Stimulated activated naive B cell treated with anti-CD40 and anti-IgM and Interleukin-4, amounts not matched to agents 10 μg/mL and 1 μg/mL and 100 μg/mL, for 72 hours (primary cell): ENCODE measurements at regions not wholly inside any gene's neighbourhood (a gene's known extent, or its start where the extent isn't known, plus 50 kb on each side); places are given as distances from the start of the nearest gene placed in this dataset.
"Not testable (repeated sequence)": the region's sequence is repeated elsewhere in the genome, so short reads cannot be mapped to it uniquely, and the experiment has no call there.

Experiments used
- ATAC-seq, 2 donors: fragments of 150-1000 bp; cut with Tn5 transposase; replicated peaks; 2 replicates each; pipeline ENCODE4 v1.10.0; 2021; ENCODE audit warnings: moderate library complexity in 1 of 2
- DNase-seq: peaks from one replicate; pipeline ENCODE4 v3.0.0; 2021
- H3K27ac Mint-ChIP-seq: one replicate; pipeline ENCODE4 v1.8.0; 2022; ENCODE audit warnings: mild to moderate bottlenecking, mixed read lengths
- H3K27me3 Mint-ChIP-seq, 2 donors: one replicate each; pipeline ENCODE4 v1.8.0; 2022; ENCODE audit warnings: mixed read lengths in 2 of 2
- H3K36me3 Mint-ChIP-seq, 2 donors: one replicate each; pipeline ENCODE4 v1.8.0; 2022; ENCODE audit warnings: mixed read lengths in 2 of 2, mild to moderate bottlenecking in 1 of 2
- H3K4me1 Mint-ChIP-seq, 2 donors: one replicate each; pipeline ENCODE4 v1.8.0; 2022; ENCODE audit warnings: mixed read lengths in 2 of 2, mild to moderate bottlenecking in 1 of 2
- H3K4me3 Mint-ChIP-seq, 2 donors: one replicate each; pipeline ENCODE4 v1.8.0; 2022; ENCODE audit warnings: mild to moderate bottlenecking in 2 of 2, mixed read lengths in 2 of 2, moderate library complexity in 1 of 2
- H3K9me3 Mint-ChIP-seq, 2 donors: one replicate each; pipeline ENCODE4 v1.8.0; 2022; ENCODE audit warnings: mixed read lengths in 2 of 2, mild to moderate bottlenecking in 1 of 2

- Mint-ChIP-seq H3K27me3 (peaks cover 4 to 11% of the 10 kb centered on the region in 2 donors), H3K9me3 (no peaks in the 10 kb centered on the region), H3K36me3 (no peaks in the 10 kb centered on the region), H3K27ac (no peak overlapping the region), H3K4me1 (no peaks in the 10 kb centered on the region), H3K4me3 (no peak overlapping the region)
- DNase-seq, result no peak
- no peak for ATAC-seq
Measured at GRCh38 chr5:119752921-119753886, 123.8 kb downstream of the FAM170A start.

- not testable (repeated sequence) for H3K4me1 Mint-ChIP-seq, H3K4me3 Mint-ChIP-seq, H3K36me3 Mint-ChIP-seq, ATAC-seq, H3K9me3 Mint-ChIP-seq, DNase-seq, H3K27ac Mint-ChIP-seq
- H3K27me3 Mint-ChIP-seq, result peaks cover 4 to 11% of the 10 kb centered on the region in 2 donors
Measured at GRCh38 chr5:119754825-119755224, 125.5 kb downstream of the FAM170A start.

DNA sequence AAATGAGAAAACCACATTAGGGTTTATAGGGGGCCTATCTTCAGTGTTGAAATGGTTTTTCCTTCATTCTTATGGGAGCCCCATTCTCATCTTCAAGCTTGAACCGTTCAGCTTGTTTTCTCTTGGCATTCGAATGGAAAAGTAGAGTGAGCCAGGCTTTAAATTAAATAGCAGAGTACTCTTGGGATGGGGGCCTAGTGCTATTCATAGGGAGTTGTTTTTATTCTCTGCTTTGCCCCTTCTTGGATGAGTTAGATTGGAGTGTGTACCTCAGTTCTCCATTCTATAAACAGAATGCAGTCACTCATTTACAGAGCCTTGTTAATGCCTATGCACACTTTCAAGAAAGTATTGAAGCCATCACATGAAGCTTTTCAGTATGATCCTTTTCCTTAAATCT lies 127.9 kb downstream of the FAM170A start:
- no peak for ATAC-seq
- Mint-ChIP-seq H3K4me1 (no peaks in the 10 kb centered on the region), H3K9me3 (no peaks in the 10 kb centered on the region), H3K27me3 (peaks cover 4 to 15% of the 10 kb centered on the region in 2 donors), H3K36me3 (no peaks in the 10 kb centered on the region), H3K27ac (no peak overlapping the region), H3K4me3 (no peak overlapping the region)
- DNase-seq, result no peak

GRCh38 chr5:119769695-119770693 lies 140.6 kb downstream of the FAM170A start:
- not testable (repeated sequence) for H3K4me3 Mint-ChIP-seq, H3K4me1 Mint-ChIP-seq, ATAC-seq, DNase-seq, H3K36me3 Mint-ChIP-seq, H3K27me3 Mint-ChIP-seq, H3K9me3 Mint-ChIP-seq, H3K27ac Mint-ChIP-seq

- ATAC-seq, H3K36me3 Mint-ChIP-seq, H3K4me1 Mint-ChIP-seq, H3K27me3 Mint-ChIP-seq, DNase-seq, H3K9me3 Mint-ChIP-seq, H3K4me3 Mint-ChIP-seq, H3K27ac Mint-ChIP-seq: not testable (repeated sequence)
Measured at GRCh38 chr5:119780145-119780544, 150.8 kb downstream of the FAM170A start.

DNA sequence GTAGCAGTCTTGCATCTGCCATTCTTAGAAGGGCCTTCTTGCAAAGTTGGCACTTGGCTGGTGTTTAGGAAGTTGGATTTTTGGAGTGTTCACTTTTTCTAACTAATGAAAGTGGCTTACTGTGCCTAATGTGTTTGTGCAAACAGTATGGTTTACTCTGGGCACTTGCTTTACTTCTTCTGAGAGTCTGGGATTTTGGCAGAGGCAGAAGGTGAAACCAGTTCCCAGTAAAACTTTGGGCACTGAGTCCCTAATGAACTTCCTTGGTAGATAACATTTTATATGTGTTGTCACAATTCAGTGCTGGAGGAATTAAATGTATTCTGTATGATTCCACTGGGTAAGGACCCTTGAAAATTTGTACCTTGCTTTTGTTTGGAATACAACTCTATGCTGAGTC lies 155.7 kb downstream of the FAM170A start:
- Mint-ChIP-seq H3K9me3 (no peaks in the 10 kb centered on the region), H3K27me3 (no peaks in the 10 kb centered on the region), H3K36me3 (no peaks in the 10 kb centered on the region), H3K27ac (no peak overlapping the region), H3K4me1 (no peaks in the 10 kb centered on the region), H3K4me3 (no peak overlapping the region)
- ATAC-seq (no peak), DNase-seq (no peak)

- peaks cover 0 to 3% of the 10 kb centered on the region in 2 donors for H3K9me3 Mint-ChIP-seq
- H3K4me1 Mint-ChIP-seq, result no peaks in the 10 kb centered on the region
- ATAC-seq (no peak), DNase-seq (no peak)
- H3K4me3 Mint-ChIP-seq, result no peak overlapping the region
- H3K27ac Mint-ChIP-seq, result no peak overlapping the region
- H3K27me3 Mint-ChIP-seq, result no peaks in the 10 kb centered on the region
- H3K36me3 Mint-ChIP-seq, result no peaks in the 10 kb centered on the region
Measured at GRCh38 chr5:119789406-119790117, 160.2 kb downstream of the FAM170A start.

DNA sequence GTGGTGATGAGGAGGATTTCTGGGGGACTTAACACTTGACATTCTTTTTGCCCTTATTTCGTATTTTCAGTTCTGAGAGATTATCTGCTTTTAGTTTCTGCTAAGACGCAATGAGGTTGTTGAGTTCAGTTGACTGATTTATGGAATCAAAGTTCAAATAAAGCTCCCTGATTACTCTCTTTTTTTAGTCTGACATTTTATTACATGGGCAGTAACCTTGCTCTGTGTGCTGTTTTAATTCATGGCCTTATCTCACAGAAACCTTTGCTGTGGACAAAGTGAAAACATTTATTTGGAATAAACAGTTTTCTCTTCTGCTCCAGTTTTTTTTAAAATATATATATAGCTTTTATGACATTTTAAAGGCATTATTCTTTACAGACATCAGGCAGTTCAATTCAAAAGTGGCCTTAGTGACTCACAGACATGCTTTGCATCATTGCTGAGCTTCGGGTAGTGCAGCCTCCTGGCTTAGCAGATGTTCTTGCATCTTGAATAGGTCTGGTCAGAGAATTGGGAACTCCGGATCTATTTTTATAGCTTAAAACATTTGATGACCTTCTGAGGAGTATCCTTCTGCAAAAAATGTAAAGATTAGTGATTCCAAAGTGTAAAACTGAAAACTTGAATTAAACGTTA lies 162.9 kb downstream of the FAM170A start:
- Mint-ChIP-seq H3K27me3 (no peaks in the 10 kb centered on the region), H3K27ac (no peak overlapping the region), H3K4me1 (no peaks in the 10 kb centered on the region), H3K4me3 (no peak overlapping the region), H3K36me3 (no peaks in the 10 kb centered on the region), H3K9me3 (peaks cover 0 to 3% of the 10 kb centered on the region in 2 donors)
- ATAC-seq, result no peak
- no peak for DNase-seq

GRCh38 chr5:119795768-119796167 lies 166.4 kb downstream of the FAM170A start:
- Mint-ChIP-seq H3K27me3 (no peaks in the 10 kb centered on the region), H3K36me3 (no peaks in the 10 kb centered on the region), H3K27ac (no peak overlapping the region), H3K4me3 (no peak overlapping the region), H3K4me1 (no peaks in the 10 kb centered on the region), H3K9me3 (peaks cover 0 to 3% of the 10 kb centered on the region in 2 donors)
- ATAC-seq, result no peak
- DNase-seq, result no peak

DNA sequence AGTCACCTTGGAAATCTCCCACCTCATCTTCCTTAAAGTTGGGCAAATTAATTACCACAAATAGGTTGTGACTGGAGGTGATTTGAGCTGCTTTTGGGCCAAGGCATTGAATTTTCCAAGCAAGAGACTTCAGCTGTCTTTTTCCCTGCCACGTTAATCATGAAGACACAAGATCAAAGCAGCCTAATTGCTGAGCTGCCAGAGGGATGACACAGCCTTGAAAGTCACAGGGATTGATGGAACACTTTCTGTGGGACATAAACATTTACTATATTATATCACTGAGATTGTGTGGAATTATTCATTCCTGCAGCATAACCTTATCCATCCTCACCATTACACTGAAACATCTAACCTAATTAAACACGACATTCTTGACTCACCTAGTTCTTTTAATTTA lies 172.2 kb downstream of the FAM170A start:
- no peaks in the 10 kb centered on the region for H3K36me3 Mint-ChIP-seq
- no peaks in the 10 kb centered on the region for H3K27me3 Mint-ChIP-seq
- DNase-seq, result no peak
- no peak for ATAC-seq
- no peak overlapping the region for H3K4me3 Mint-ChIP-seq
- H3K27ac Mint-ChIP-seq, result no peak overlapping the region
- peaks cover 0 to 6% of the 10 kb centered on the region in 2 donors for H3K9me3 Mint-ChIP-seq
- H3K4me1 Mint-ChIP-seq, result no peaks in the 10 kb centered on the region

GRCh38 chr5:119808024-119808423 lies 178.7 kb downstream of the FAM170A start:
- no peaks in the 10 kb centered on the region for H3K27me3 Mint-ChIP-seq
- H3K27ac Mint-ChIP-seq, result no peak overlapping the region
- ATAC-seq (no peak), DNase-seq (no peak)
- H3K4me3 Mint-ChIP-seq, result no peak overlapping the region
- H3K9me3 Mint-ChIP-seq, result peaks cover 11 to 17% of the 10 kb centered on the region in 2 donors
- H3K4me1 Mint-ChIP-seq, result no peaks in the 10 kb centered on the region
- no peaks in the 10 kb centered on the region for H3K36me3 Mint-ChIP-seq

GRCh38 chr5:119808474-119808873 lies 179.1 kb downstream of the FAM170A start:
- ATAC-seq, result no peak
- H3K27me3 Mint-ChIP-seq, result no peaks in the 10 kb centered on the region
- H3K27ac Mint-ChIP-seq, result no peak overlapping the region

DNA sequence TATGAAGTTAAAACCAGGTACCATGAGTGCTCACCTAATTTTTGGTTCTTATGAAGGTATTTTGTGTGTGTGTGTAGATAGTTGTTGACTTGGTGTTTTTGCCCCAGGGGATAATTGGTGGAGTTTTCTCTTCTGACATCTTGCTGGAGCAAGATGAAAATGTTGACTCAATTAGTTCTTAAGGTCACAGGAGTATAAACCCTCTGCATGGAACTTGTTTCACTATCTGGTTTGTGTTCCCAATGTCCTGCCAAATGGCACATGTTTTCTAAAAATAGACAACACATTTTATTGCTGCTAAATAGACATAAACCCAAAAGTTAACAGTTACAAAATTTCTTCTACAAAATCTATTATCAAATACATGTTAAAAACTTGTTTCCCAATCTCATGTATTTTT lies 180.9 kb downstream of the FAM170A start:
- H3K4me1 Mint-ChIP-seq, result no peaks in the 10 kb centered on the region
- H3K36me3 Mint-ChIP-seq, result no peaks in the 10 kb centered on the region
- ATAC-seq (no peak), DNase-seq (no peak)
- H3K27me3 Mint-ChIP-seq, result no peaks in the 10 kb centered on the region
- H3K9me3 Mint-ChIP-seq, result peaks cover 11 to 17% of the 10 kb centered on the region in 2 donors
- no peak overlapping the region for H3K4me3 Mint-ChIP-seq
- no peak overlapping the region for H3K27ac Mint-ChIP-seq

More at GRCh38 chr5:119808474-119808873, 179.1 kb downstream of the FAM170A start:
- Mint-ChIP-seq H3K36me3 (no peaks in the 10 kb centered on the region), H3K4me3 (no peak overlapping the region), H3K4me1 (no peaks in the 10 kb centered on the region), H3K9me3 (peaks cover 11 to 17% of the 10 kb centered on the region in 2 donors)
- no peak for DNase-seq
